ENCODE measurements at regions not wholly inside any gene's neighbourhood (a gene's known extent, or its start where the extent isn't known, plus 50 kb on each side); places are given as distances from the start of the nearest gene placed in this dataset.

DNA sequence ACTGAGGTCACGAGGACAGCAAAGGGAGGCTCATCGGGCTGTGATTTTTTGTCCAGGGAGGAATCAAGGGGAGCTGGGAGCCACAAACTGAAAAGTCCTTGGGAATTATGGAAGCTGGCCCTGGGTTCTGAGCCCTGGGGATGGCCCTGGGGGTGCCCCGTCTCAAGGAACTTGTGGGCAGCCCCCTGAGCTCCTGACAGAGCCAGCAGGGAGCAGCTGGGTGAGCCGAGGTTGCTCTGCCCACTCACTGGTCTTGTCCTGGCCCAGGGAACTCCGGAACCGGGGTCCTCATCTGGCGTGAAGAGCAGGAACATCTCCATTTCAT lies 61.3 kb upstream of the HDAC4 start:
- TF ChIP-seq, protein P1, sequence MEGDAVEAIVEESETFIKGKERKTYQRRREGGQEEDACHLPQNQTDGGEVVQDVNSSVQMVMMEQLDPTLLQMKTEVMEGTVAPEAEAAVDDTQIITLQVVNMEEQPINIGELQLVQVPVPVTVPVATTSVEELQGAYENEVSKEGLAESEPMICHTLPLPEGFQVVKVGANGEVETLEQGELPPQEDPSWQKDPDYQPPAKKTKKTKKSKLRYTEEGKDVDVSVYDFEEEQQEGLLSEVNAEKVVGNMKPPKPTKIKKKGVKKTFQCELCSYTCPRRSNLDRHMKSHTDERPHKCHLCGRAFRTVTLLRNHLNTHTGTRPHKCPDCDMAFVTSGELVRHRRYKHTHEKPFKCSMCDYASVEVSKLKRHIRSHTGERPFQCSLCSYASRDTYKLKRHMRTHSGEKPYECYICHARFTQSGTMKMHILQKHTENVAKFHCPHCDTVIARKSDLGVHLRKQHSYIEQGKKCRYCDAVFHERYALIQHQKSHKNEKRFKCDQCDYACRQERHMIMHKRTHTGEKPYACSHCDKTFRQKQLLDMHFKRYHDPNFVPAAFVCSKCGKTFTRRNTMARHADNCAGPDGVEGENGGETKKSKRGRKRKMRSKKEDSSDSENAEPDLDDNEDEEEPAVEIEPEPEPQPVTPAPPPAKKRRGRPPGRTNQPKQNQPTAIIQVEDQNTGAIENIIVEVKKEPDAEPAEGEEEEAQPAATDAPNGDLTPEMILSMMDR (IDR thresholded peaks at IDR 0.05; ENCODE audit: control extremely low read depth, extremely low read depth, low read depth, missing control alignments) = no peak
- DNase-seq (ENCODE audit: extremely low spot score) = no peak
- CTCF ChIA-PET = no interaction called here
- POLR2A ChIA-PET = no interaction called here

DNA sequence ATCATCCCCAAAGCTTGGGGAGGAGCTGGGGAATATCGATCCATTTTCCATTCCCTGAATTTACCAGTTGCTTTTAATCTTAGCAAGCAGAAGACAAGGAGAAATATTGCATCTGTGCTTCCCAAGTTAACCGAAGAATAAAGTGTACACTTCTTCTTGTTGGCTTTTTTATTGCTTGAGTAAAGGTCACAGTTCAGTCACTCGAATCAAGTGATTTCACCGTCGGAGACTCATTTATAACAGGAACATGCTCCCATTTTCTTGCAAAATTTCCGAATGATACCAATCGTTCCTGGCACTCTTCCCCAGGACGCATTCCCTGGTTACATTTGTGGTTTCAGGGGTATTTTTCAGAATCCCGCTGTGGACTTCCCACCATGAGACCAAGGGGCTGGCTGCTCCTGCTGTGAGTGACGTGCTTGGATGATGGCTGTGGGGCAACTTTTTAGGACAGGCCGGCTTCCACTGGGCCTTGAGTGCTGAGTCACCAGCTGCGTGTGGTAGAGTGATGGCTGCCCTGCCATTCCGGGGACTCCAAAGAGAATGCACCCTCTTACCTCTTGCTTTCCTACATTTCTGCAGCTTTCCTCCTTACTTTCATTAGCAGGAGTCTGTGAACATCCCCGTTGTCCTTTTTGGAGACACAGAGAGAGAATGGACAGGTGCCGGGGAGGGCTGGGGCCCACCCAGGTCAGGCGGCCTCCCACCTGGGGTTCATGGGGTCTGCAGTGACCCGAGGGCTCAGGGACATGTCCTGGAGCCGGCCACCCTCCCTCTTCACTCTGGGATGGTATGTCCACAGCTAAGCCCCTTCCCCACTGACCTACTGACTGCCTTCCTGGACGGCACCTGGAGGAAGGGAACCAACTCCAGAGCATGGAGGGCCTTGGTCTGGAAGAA lies 60.7 kb upstream of the HDAC4 start:
- POLR2A ChIA-PET = no interaction called here
- CTCF ChIA-PET = no interaction called here
- TF ChIP-seq, protein P1 (IDR thresholded peaks at IDR 0.05; ENCODE audit: control extremely low read depth, extremely low read depth, low read depth, missing control alignments) = no peak

DNA sequence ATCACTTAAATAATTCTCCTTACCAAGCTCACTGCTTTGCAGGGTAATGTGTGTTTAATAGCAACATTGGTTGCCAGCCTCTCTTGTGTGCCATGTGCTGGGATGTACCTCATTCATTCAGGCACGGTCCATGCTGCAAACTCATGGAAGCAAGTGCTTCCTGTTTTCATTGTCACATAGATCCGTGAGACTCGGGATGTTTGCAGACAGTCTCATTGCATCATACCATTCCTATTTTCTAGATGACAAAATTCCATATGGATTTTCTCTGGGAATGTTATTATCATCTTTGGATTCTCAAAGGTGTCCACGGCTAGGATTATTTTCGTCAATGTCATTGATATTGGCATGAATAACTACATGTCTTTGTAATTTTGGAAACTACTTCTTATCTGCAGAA lies 60.0 kb upstream of the HDAC4 start:
- ChIA-PET POLR2A (no interaction called here), CTCF (no interaction called here)
- no peak for DNase-seq (ENCODE audit: extremely low spot score)
- TF ChIP-seq, protein P1 (IDR thresholded peaks at IDR 0.05; ENCODE audit: control extremely low read depth, extremely low read depth, low read depth, missing control alignments) = no peak

More for the DNA sequence above, 60.7 kb upstream of the HDAC4 start:
- no peak for DNase-seq (ENCODE audit: extremely low spot score)

DNA sequence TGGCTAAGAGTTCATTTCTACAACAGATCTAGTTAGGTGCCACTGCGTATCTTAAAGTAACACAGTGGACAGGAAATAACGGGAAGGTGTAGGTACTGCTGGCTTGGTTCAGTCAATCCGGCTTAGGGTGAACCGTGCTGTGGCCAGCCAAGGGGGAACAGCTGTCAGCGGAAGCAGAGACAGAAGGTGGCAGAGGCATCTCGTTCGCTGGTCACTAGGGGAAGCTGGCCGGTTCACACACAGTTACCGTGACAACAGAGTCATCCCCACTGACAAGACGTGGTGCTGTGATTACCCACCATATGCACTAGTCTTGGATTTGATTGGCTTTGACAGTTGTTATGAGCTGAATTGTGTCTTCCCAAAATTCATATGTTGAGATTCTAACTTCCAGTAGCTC lies 58.8 kb upstream of the HDAC4 start:
- TF ChIP-seq, protein P1 (IDR thresholded peaks at IDR 0.05; ENCODE audit: control extremely low read depth, extremely low read depth, low read depth, missing control alignments) = no peak
- no peak for DNase-seq (ENCODE audit: extremely low spot score)
- ChIA-PET POLR2A (no interaction called here), CTCF (no interaction called here)

DNA sequence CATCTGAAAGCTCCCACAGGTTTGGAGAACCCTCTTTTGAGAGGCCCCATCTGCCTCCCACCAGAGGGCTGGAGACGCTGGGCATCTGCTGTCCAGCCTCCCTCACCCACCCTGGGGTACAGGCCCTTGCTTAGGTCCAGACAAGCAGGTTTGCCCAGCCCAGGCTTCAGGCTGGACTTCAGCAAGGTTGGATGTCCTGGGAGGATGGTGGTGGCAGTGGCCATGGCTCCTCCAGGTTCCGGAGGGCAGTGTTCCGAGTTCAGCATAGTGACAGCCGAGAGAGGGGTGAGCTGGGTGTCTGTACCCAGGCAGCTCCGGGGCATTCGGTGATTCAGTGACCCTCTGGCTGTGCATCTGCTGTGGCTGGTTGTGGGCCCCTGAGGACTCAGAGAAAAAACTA lies 58.2 kb upstream of the HDAC4 start:
- DNase-seq (ENCODE audit: extremely low spot score) = no peak
- POLR2A ChIA-PET = no interaction called here
- CTCF ChIA-PET = no interaction called here
- TF ChIP-seq, protein P1 (IDR thresholded peaks at IDR 0.05; ENCODE audit: control extremely low read depth, extremely low read depth, low read depth, missing control alignments) = no peak

DNA sequence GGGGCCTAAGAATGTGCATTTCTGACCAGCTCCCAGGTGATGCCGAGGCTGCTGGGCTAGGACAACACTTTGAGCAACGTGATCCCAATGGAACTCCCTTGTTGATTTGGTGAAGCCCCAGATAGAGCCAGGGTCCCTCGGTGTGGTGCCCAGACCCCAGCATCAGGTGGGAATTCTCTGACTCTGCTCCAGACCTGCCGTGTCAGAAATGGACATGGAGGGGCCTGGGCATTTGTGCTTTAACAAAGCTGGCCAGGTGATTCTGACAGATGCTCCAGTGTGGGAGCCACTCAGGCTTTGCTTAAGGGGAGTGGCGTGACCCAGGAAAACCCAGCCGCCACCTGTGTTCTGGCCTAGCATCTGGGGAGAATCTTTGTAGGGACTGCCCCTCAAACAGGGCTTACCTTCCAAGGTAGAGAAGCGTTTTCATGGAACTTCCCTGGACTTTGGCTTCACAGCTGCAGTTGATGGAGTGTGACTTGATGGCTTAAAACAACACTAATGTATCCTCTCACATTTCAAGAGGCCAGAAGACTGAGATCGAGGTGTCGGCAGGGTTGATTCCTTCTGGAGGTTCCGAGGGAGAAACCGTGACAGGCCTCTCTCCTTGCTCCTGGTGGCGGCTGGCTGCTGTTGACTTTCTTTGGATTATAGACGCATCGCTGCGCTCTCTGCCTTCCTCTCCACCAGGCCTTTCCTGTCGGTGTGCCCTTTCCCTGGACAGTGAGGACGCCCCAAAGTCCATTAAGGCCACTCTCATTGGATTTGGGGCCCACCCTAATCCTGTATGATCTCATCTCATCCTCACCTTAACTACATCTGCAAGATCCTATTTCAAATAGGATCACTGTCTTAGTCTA lies 57.0 kb upstream of the HDAC4 start:
- no peak for DNase-seq (ENCODE audit: extremely low spot score)
- POLR2A ChIA-PET = no interaction called here
- TF ChIP-seq, protein P1 (IDR thresholded peaks at IDR 0.05; ENCODE audit: control extremely low read depth, extremely low read depth, low read depth, missing control alignments) = no peak
- CTCF ChIA-PET = no interaction called here

Data from GM10248 (cell line).